ENCODE measurements at regions not wholly inside any gene's neighbourhood (a gene's known extent, or its start where the extent isn't known, plus 50 kb on each side); places are given as distances from the start of the nearest gene placed in this dataset.

- no peak overlapping the region for H3K23ac ChIP-seq (ENCODE audit: insufficient read length)
- no peak for FAIRE-seq
- no peak overlapping the region for H4K8ac ChIP-seq (ENCODE audit: extremely low read depth, insufficient read depth, low read length)
Observed at GRCh38 chr5:114695292-114695904, 333.5 kb downstream of the KCNN2 start.

More at GRCh38 chr5:114695292-114695904, 333.5 kb downstream of the KCNN2 start:
- Histone ChIP-seq H3K4ac (replicated peaks; ENCODE audit: insufficient read length, low read depth, low read length) (no peak overlapping the region), H4K91ac (replicated peaks; ENCODE audit: insufficient read length, low read length) (no peak overlapping the region), H2BK12ac (ENCODE audit: low read depth, low read length) (no peak overlapping the region), H2AFZ (ENCODE audit: low read length) (no peak overlapping the region), H3K36me3 (ENCODE audit: control insufficient read depth in 2 of 4, insufficient read depth in 4 of 4, low read length in 3 of 4) (peaks cover 0 to 5% (median 0%) of the 10 kb centered on the region in 4 experiments; a peak in 1 of 8 replicates), H3K4me2 (ENCODE audit: insufficient read depth in 1 of 2, low read depth in 2 of 2, low read length in 2 of 2) (no peak overlapping the region), H3K56ac (replicated peaks; ENCODE audit: insufficient read length, low read depth, low read length) (no peak overlapping the region), H2AK5ac (ENCODE audit: low read depth, low read length) (no peak overlapping the region), H3K27ac (ENCODE audit: low read depth, low read length) (no peak overlapping the region), H3K79me1 (ENCODE audit: low read depth, low read length) (no peaks in the 10 kb centered on the region), H3K9ac (replicated peaks in 1 of 4; ENCODE audit: extremely low read depth in 1 of 4, low read depth in 3 of 4, low read length in 3 of 4) (no peak overlapping the region), H3K4me1 (replicated peaks in 1 of 4; ENCODE audit: control insufficient read depth in 3 of 4, insufficient read depth in 4 of 4, low read length in 3 of 4) (no peaks in the 10 kb centered on the region), H2BK20ac (ENCODE audit: low read length) (no peak overlapping the region), H3K23me2 (ENCODE audit: low read depth, low read length) (no peaks in the 10 kb centered on the region), H4K20me1 (replicated peaks in 1 of 2; ENCODE audit: control insufficient read depth in 1 of 2, insufficient read depth in 2 of 2, low read length in 2 of 2) (no peaks in the 10 kb centered on the region), H3K18ac (ENCODE audit: extremely low read depth, low read length) (no peak overlapping the region), H2BK120ac (replicated peaks; ENCODE audit: low read depth, low read length) (no peak overlapping the region), H3K79me2 (ENCODE audit: control insufficient read depth in 1 of 2, insufficient read depth in 2 of 2, low read length in 2 of 2) (no peaks in the 10 kb centered on the region), H3K4me3 (ENCODE audit: extremely low read depth in 1 of 4, insufficient read depth in 2 of 4, low read depth in 3 of 4, low read length in 4 of 4) (no peak overlapping the region), H4K5ac (ENCODE audit: insufficient read length, low read depth, low read length) (no peak overlapping the region), H2BK15ac (ENCODE audit: low read length) (no peak overlapping the region), H3K27me3 (replicated peaks in 1 of 4; ENCODE audit: control insufficient read depth in 3 of 4, extremely low read depth in 1 of 4, insufficient read depth in 3 of 4, low read length in 3 of 4) (no peaks in the 10 kb centered on the region), H2BK5ac (ENCODE audit: low read depth, low read length) (no peak overlapping the region), H3K14ac (ENCODE audit: insufficient read length) (no peak overlapping the region), H3K9me3 (ENCODE audit: insufficient read depth in 2 of 2, low read depth in 1 of 2, low read length in 1 of 2) (peaks cover 8 to 18% of the 10 kb centered on the region in 2 experiments)
- TF ChIP-seq CBX5 (IDR thresholded peaks at IDR 0.05; ENCODE audit: low read depth, low read length) = no peak
- TF ChIP-seq ZNF274 (IDR thresholded peaks at IDR 0.05; ENCODE audit: borderline replicate concordance, extremely low read depth, low read length) = no peak
- TF ChIP-seq GABPA (IDR thresholded peaks at IDR 0.05; ENCODE audit: borderline replicate concordance, insufficient read depth, low read length) = no peak
- TF ChIP-seq SIRT6 (IDR thresholded peaks at IDR 0.05; ENCODE audit: low read length) = no peak
- no peak for TF ChIP-seq POU5F1 (IDR thresholded peaks at IDR 0.05; ENCODE audit: low read depth, low read length)
- no peak for TF ChIP-seq KDM1A (IDR thresholded peaks at IDR 0.05; ENCODE audit: borderline replicate concordance, low read length)
- TF ChIP-seq SIX5 (IDR thresholded peaks at IDR 0.05; ENCODE audit: low read depth, low read length) = no peak
- TF ChIP-seq CREB1 (IDR thresholded peaks at IDR 0.05) = no peak
- TF ChIP-seq EZH2 (IDR thresholded peaks at IDR 0.05; ENCODE audit: low read depth, low read length, severe bottlenecking) = no peak
- no peak for TF ChIP-seq TBP (IDR thresholded peaks at IDR 0.05; ENCODE audit: low read depth, low read length)
- TF ChIP-seq TAF7 (optimal IDR thresholded peaks at IDR 0.05; ENCODE audit: borderline replicate concordance, low read depth, low read length) = no peak
- TF ChIP-seq PHF8 (conservative IDR thresholded peaks at IDR 0.05; ENCODE audit: low read depth, low read length) = no peak
- no peak for TF ChIP-seq MAFK (IDR thresholded peaks at IDR 0.05; ENCODE audit: low read depth, low read length)
- TF ChIP-seq SUZ12 (IDR thresholded peaks at IDR 0.05; ENCODE audit: low read length) = no peak
- no peak for DNase-seq (ENCODE audit: low read depth in 1 of 2, low spot score in 2 of 2)
- 99% methylated on average over 16 of the region's 27 CpGs; no CpG with 5 or more reads in 1 of the 2 experiments for WGBS, 2 experiments (ENCODE audit: extremely low coverage in 1 of 2, insufficient coverage in 1 of 2, insufficient read length in 1 of 2, insufficient replicate concordance in 2 of 2, low coverage in 1 of 2, low lambda C conversion rate in 2 of 2, missing lambda C conversion rate in 1 of 2)
- ChIA-PET CTCF (ENCODE audit: partially characterized antibody) (no interaction called here), POLR2A (ENCODE audit: partially characterized antibody) (no interaction called here)

Measured in H1 (cell line).